Ecto neural progenitor cell (in vitro differentiated cells): ENCODE measurements at regions not wholly inside any gene's neighbourhood (a gene's known extent, or its start where the extent isn't known, plus 50 kb on each side); places are given as distances from the start of the nearest gene placed in this dataset.

Experiments used
- DNase-seq: peaks from one replicate; pipeline ENCODE4 v3.0.0-alpha.2; 2018; ENCODE audit warnings: low spot score

- no peak for DNase-seq
Observed at GRCh38 chr13:73451221-73452029, 392.6 kb downstream of the KLF5 start.

GRCh38 chr13:73450583-73450982 is 391.8 kb downstream of the KLF5 start:
- DNase-seq: no peak

- DNase-seq: no peak
Observed at GRCh38 chr13:73449252-73449651, 390.4 kb downstream of the KLF5 start.

- no peak for DNase-seq
Observed at GRCh38 chr13:73440296-73440895, 381.6 kb downstream of the KLF5 start.

GRCh38 chr13:73433890-73434289 is 375.1 kb downstream of the KLF5 start:
- no peak for DNase-seq

- DNase-seq: no peak
Observed at GRCh38 chr13:73433458-73433857, 374.7 kb downstream of the KLF5 start.

- no peak for DNase-seq
Observed at GRCh38 chr13:73429701-73430100, 370.9 kb downstream of the KLF5 start.

- no peak for DNase-seq
Observed at GRCh38 chr13:73428706-73429105, 369.9 kb downstream of the KLF5 start.

GRCh38 chr13:73428137-73428536 is 369.3 kb downstream of the KLF5 start:
- DNase-seq: no peak

GRCh38 chr13:73422973-73423372 is 364.2 kb downstream of the KLF5 start:
- DNase-seq: no peak

GRCh38 chr13:73421310-73421912 is 362.6 kb downstream of the KLF5 start:
- no peak for DNase-seq

- DNase-seq: no peak
Observed at GRCh38 chr13:73419186-73419585, 360.4 kb downstream of the KLF5 start.

GRCh38 chr13:73417012-73417615 is 358.3 kb downstream of the KLF5 start:
- DNase-seq: no peak

- DNase-seq: no peak
Observed at GRCh38 chr13:73416093-73416492, 357.3 kb downstream of the KLF5 start.

GRCh38 chr13:73413656-73414055 is 354.9 kb downstream of the KLF5 start:
- no peak for DNase-seq

- no peak for DNase-seq
Observed at GRCh38 chr13:73412933-73413332, 354.1 kb downstream of the KLF5 start.

- no peak for DNase-seq
Observed at GRCh38 chr13:73411067-73411809, 352.4 kb downstream of the KLF5 start.

- no peak for DNase-seq
Observed at GRCh38 chr13:73406454-73406853, 347.6 kb downstream of the KLF5 start.

GRCh38 chr13:73404581-73404980 is 345.8 kb downstream of the KLF5 start:
- DNase-seq: no peak

- no peak for DNase-seq
Observed at GRCh38 chr13:73403355-73404120, 344.7 kb downstream of the KLF5 start.

- no peak for DNase-seq
Observed at GRCh38 chr13:73401769-73402168, 343.0 kb downstream of the KLF5 start.
